GM12891 (cell line): ENCODE measurements at regions not wholly inside any gene's neighbourhood (a gene's known extent, or its start where the extent isn't known, plus 50 kb on each side); places are given as distances from the start of the nearest gene placed in this dataset.

Source experiments
- PAX5 ChIP-seq: IDR thresholded peaks from 2 replicates; pipeline ENCODE4 v1.6.1; 2011; ENCODE audit warnings: low read length, moderate library complexity, mild to moderate bottlenecking; ENCODE audit not compliant: insufficient read depth, severe bottlenecking
- POLR2A ChIP-seq: IDR thresholded peaks from 2 replicates; pipeline ENCODE4 v1.6.1; 2011; ENCODE audit warnings: low read depth, low read length, control low read depth
- POLR2AphosphoS5 ChIP-seq: IDR thresholded peaks from 2 replicates; pipeline ENCODE4 v1.6.1; 2011; ENCODE audit warnings: low read depth, low read length, control low read depth
- POU2F2 ChIP-seq: IDR thresholded peaks from 2 replicates; pipeline ENCODE4 v1.6.1; 2011; ENCODE audit warnings: low read depth, mild to moderate bottlenecking, control low read depth, low read length, moderate library complexity
- SPI1 ChIP-seq: IDR thresholded peaks from 2 replicates; pipeline ENCODE4 v1.6.1; 2011; ENCODE audit warnings: low read depth, low read length, control low read depth
- TAF1 ChIP-seq: IDR thresholded peaks from 2 replicates; pipeline ENCODE4 v1.6.1; 2011; ENCODE audit warnings: low read depth, low read length, control low read depth

DNA sequence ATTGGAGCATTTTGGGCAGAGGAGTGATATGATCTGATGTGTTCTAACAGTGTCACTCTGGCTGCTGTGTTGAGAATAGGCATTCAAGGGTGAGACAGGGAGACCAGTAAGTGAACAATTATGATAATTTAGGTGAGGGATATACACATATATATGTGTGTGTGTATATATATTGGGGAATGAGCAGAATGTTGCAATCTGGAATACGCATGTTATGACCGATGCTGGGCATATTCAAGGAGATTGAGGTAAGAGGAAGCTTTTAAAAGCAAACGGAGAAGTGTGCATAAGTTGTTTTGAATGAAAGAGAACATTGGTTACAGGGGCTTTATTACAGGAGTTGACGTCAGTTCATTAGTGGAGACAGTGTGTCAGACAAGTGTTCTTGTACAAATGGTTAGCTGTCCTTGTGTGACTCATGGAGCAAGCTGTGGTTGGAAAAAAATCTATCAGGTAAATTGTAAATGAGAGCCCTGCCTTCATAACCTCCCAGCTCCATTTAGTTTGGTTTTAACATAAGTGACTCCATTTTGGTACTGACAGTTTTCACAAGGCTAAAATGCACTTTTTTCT is 442.5 kb upstream of the LCORL start:
- TF ChIP-seq TAF1 (no peak), POLR2AphosphoS5 (no peak), SPI1 (no peak), POLR2A (no peak), POU2F2 (no peak), PAX5 (no peak)
